ENCODE measurements at regions not wholly inside any gene's neighbourhood (a gene's known extent, or its start where the extent isn't known, plus 50 kb on each side); places are given as distances from the start of the nearest gene placed in this dataset.

- TF ChIP-seq, protein P1, sequence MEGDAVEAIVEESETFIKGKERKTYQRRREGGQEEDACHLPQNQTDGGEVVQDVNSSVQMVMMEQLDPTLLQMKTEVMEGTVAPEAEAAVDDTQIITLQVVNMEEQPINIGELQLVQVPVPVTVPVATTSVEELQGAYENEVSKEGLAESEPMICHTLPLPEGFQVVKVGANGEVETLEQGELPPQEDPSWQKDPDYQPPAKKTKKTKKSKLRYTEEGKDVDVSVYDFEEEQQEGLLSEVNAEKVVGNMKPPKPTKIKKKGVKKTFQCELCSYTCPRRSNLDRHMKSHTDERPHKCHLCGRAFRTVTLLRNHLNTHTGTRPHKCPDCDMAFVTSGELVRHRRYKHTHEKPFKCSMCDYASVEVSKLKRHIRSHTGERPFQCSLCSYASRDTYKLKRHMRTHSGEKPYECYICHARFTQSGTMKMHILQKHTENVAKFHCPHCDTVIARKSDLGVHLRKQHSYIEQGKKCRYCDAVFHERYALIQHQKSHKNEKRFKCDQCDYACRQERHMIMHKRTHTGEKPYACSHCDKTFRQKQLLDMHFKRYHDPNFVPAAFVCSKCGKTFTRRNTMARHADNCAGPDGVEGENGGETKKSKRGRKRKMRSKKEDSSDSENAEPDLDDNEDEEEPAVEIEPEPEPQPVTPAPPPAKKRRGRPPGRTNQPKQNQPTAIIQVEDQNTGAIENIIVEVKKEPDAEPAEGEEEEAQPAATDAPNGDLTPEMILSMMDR (IDR thresholded peaks at IDR 0.05; ENCODE audit: low read depth, low read length, poor library complexity, severe bottlenecking): no peak
- no peak for TF ChIP-seq EZH2phosphoT487 (IDR thresholded peaks at IDR 0.05; ENCODE audit: borderline replicate concordance, low read length)
Observed at GRCh38 chr15:96768435-96768789, 437.9 kb downstream of the NR2F2 start.
